ENCODE measurements at regions not wholly inside any gene's neighbourhood (a gene's known extent, or its start where the extent isn't known, plus 50 kb on each side); places are given as distances from the start of the nearest gene placed in this dataset.
"Not testable (repeated sequence)": the region's sequence is repeated elsewhere in the genome, so short reads cannot be mapped to it uniquely, and the experiment has no call there.

DNA sequence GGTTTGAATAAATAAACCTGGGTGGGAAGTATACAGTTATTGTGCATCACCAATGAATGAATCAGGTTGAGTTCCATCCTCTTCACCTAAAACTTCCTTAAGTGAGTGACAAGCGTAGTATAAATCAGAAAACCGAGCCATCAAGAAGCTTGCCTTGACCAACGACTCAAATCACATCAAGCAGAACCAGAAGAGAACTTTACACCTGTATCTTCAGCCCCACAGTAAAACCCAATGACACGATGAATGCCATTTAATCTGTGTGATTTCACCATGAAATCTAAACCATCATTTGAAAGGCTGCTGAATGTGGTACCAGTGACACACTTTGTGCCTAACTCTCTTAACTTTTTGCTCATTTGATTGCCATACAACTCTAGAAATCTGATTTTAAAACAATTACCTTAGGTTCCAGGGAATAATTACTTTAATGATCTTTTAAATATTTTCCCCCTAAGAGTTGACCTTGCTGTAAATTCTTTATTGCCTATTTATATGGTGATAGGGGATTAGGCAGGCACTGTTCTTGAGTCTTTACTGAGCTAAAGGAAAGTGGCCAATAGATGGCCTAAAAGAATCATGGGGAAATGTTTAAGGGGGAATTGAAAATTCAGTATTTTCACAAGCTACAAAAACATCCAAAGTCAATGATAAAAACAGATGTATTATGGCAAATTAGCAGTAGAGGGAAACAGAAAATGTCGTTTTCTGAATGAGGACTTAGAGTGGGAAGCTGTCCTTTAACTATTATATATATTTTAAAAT, 152.0 kb upstream of the EYA4 start:
- no peak for TF ChIP-seq EZH2 (IDR thresholded peaks at IDR 0.05; ENCODE audit: borderline replicate concordance, low read length)
- TF ChIP-seq, protein P1, sequence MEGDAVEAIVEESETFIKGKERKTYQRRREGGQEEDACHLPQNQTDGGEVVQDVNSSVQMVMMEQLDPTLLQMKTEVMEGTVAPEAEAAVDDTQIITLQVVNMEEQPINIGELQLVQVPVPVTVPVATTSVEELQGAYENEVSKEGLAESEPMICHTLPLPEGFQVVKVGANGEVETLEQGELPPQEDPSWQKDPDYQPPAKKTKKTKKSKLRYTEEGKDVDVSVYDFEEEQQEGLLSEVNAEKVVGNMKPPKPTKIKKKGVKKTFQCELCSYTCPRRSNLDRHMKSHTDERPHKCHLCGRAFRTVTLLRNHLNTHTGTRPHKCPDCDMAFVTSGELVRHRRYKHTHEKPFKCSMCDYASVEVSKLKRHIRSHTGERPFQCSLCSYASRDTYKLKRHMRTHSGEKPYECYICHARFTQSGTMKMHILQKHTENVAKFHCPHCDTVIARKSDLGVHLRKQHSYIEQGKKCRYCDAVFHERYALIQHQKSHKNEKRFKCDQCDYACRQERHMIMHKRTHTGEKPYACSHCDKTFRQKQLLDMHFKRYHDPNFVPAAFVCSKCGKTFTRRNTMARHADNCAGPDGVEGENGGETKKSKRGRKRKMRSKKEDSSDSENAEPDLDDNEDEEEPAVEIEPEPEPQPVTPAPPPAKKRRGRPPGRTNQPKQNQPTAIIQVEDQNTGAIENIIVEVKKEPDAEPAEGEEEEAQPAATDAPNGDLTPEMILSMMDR (IDR thresholded peaks at IDR 0.05; ENCODE audit: low read length): no peak
- no peaks in the 10 kb centered on the region for H3K27me3 ChIP-seq (ENCODE audit: insufficient read depth, low read length)
- H2AFZ ChIP-seq (ENCODE audit: low read length): no peak overlapping the region
- H3K9ac ChIP-seq (ENCODE audit: low read length): no peak overlapping the region
- no peaks in the 10 kb centered on the region for H3K79me2 ChIP-seq (ENCODE audit: insufficient read depth, low read length)
- H3K36me3 ChIP-seq (ENCODE audit: insufficient read depth, low read length): no peaks in the 10 kb centered on the region
- H3K9me2 ChIP-seq (ENCODE audit: low read depth, low read length): no peaks in the 10 kb centered on the region
- no peaks in the 10 kb centered on the region for H3F3A ChIP-seq (ENCODE audit: insufficient read depth, low read length)
- no peak overlapping the region for H3K4me3 ChIP-seq (ENCODE audit: low read depth, low read length, poor library complexity, severe bottlenecking)
- H3K4me2 ChIP-seq (ENCODE audit: low read length): no peak overlapping the region
- H3K27ac ChIP-seq (ENCODE audit: low read depth, low read length, poor library complexity, severe bottlenecking): no peak overlapping the region
- no peaks in the 10 kb centered on the region for H4K20me1 ChIP-seq (ENCODE audit: insufficient read depth, low read length)
- H3K9me3 ChIP-seq (ENCODE audit: low read length): no peaks in the 10 kb centered on the region
- H3K4me1 ChIP-seq (ENCODE audit: insufficient read depth, low read length, severe bottlenecking): no peaks in the 10 kb centered on the region

DNA sequence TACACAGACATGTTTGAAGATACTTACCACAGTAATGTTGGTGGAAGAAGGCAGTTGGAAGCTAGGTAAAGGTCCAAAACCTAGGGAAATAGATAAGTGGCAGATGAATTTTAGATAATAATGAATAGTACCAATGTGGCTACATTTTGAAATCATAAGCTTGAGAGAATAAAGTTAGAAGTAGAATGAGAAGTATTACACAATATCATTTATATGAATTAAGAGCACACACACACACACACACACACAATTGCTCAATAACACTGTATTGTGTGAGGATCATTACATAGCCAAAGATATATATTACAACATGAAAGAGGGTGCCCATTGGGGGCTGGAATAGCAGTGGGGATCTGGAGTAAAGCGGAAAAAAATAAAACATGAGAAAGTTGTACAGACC, 149.0 kb upstream of the EYA4 start:
- Histone ChIP-seq H4K20me1 (ENCODE audit: insufficient read depth, low read length) (no peaks in the 10 kb centered on the region), H3K27ac (ENCODE audit: low read depth, low read length, poor library complexity, severe bottlenecking) (no peak overlapping the region), H3K4me2 (ENCODE audit: low read length) (no peak overlapping the region), H3K9me2 (ENCODE audit: low read depth, low read length) (no peaks in the 10 kb centered on the region), H3K9ac (ENCODE audit: low read length) (no peak overlapping the region), H3K36me3 (ENCODE audit: insufficient read depth, low read length) (no peaks in the 10 kb centered on the region), H3K79me2 (ENCODE audit: insufficient read depth, low read length) (no peaks in the 10 kb centered on the region), H3K4me3 (ENCODE audit: low read depth, low read length, poor library complexity, severe bottlenecking) (no peak overlapping the region), H3K27me3 (ENCODE audit: insufficient read depth, low read length) (no peaks in the 10 kb centered on the region), H3K4me1 (ENCODE audit: insufficient read depth, low read length, severe bottlenecking) (no peaks in the 10 kb centered on the region), H2AFZ (ENCODE audit: low read length) (no peak overlapping the region), H3F3A (ENCODE audit: insufficient read depth, low read length) (no peaks in the 10 kb centered on the region), H3K9me3 (ENCODE audit: low read length) (no peaks in the 10 kb centered on the region)
- TF ChIP-seq, protein P1 (IDR thresholded peaks at IDR 0.05; ENCODE audit: low read length): no peak
- no peak for TF ChIP-seq EZH2 (IDR thresholded peaks at IDR 0.05; ENCODE audit: borderline replicate concordance, low read length)

DNA sequence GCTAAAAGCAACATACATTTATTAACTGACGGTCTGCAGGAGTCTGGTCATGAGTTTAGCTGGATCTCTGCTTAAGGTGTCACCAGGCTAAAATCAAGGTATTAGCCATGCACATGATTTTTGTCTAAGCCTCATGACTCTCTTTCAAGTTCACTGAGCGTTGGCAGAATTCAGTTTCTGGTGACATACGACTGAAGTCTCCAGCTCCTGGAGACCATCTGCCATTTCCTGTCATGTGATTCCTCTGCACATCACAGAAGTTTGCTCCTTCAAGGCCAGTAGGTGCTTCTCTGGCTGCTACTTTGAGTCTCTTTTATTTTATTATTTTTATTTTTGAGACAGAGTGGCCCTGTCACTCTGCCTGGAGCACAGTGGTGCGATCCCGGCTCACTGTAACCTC, 148.4 kb upstream of the EYA4 start:
- Histone ChIP-seq H3K9me3 (ENCODE audit: low read length) (no peaks in the 10 kb centered on the region), H3K79me2 (ENCODE audit: insufficient read depth, low read length) (no peaks in the 10 kb centered on the region), H3F3A (ENCODE audit: insufficient read depth, low read length) (no peaks in the 10 kb centered on the region), H2AFZ (ENCODE audit: low read length) (no peak overlapping the region), H3K4me2 (ENCODE audit: low read length) (no peak overlapping the region), H3K9me2 (ENCODE audit: low read depth, low read length) (no peaks in the 10 kb centered on the region), H3K4me1 (ENCODE audit: insufficient read depth, low read length, severe bottlenecking) (no peaks in the 10 kb centered on the region), H3K27me3 (ENCODE audit: insufficient read depth, low read length) (no peaks in the 10 kb centered on the region), H3K4me3 (ENCODE audit: low read depth, low read length, poor library complexity, severe bottlenecking) (no peak overlapping the region), H3K9ac (ENCODE audit: low read length) (no peak overlapping the region), H4K20me1 (ENCODE audit: insufficient read depth, low read length) (no peaks in the 10 kb centered on the region), H3K27ac (ENCODE audit: low read depth, low read length, poor library complexity, severe bottlenecking) (no peak overlapping the region), H3K36me3 (ENCODE audit: insufficient read depth, low read length) (no peaks in the 10 kb centered on the region)
- no peak for TF ChIP-seq EZH2 (IDR thresholded peaks at IDR 0.05; ENCODE audit: borderline replicate concordance, low read length)
- TF ChIP-seq, protein P1 (IDR thresholded peaks at IDR 0.05; ENCODE audit: low read length): no peak

DNA sequence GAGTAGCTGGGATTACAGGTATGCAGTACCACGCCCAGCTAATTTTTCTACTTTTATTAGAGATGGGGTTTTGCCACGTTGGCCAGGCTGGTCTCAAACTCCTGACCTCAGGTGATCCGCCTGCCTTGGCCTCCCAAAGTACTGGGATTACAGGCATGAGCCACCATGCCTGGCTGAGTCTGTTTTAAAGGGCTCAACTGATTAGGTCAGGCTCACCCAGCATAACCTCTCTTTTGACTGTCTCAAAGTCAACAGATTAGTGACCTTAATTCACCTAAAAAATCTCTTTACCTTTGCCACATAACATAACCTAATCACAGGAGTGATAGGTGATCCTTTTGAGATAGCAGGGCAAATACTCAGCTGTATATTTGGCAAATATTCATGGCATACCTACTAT, 147.9 kb upstream of the EYA4 start:
- not testable (repeated sequence) for H3K4me1 ChIP-seq (ENCODE audit: insufficient read depth, low read length, severe bottlenecking); H3K4me2 ChIP-seq (ENCODE audit: low read length); H3K4me3 ChIP-seq (ENCODE audit: low read depth, low read length, poor library complexity, severe bottlenecking); H2AFZ ChIP-seq (ENCODE audit: low read length); H3F3A ChIP-seq (ENCODE audit: insufficient read depth, low read length); H3K27ac ChIP-seq (ENCODE audit: low read depth, low read length, poor library complexity, severe bottlenecking); H3K79me2 ChIP-seq (ENCODE audit: insufficient read depth, low read length); H3K9me3 ChIP-seq (ENCODE audit: low read length); H3K36me3 ChIP-seq (ENCODE audit: insufficient read depth, low read length); H3K9me2 ChIP-seq (ENCODE audit: low read depth, low read length); H3K9ac ChIP-seq (ENCODE audit: low read length); H3K27me3 ChIP-seq (ENCODE audit: insufficient read depth, low read length); H4K20me1 ChIP-seq (ENCODE audit: insufficient read depth, low read length)

Measured in OCI-LY1 (cell line).